Loucy (cell line): ENCODE measurements at regions not wholly inside any gene's neighbourhood (a gene's known extent, or its start where the extent isn't known, plus 50 kb on each side); places are given as distances from the start of the nearest gene placed in this dataset.

ENCODE experiments used
- H2AFZ ChIP-seq: fragments of 200-600 bp; sonication (generic); 2 replicates; pipeline ENCODE4 v1.6.0; 2016; ENCODE audit warnings: antibody characterized with exemption, mild to moderate bottlenecking, low read length, moderate library complexity
- H3F3A ChIP-seq: fragments of 200-600 bp; 2 replicates; pipeline ENCODE4 v1.6.0; 2016; ENCODE audit warnings: antibody characterized with exemption, low read depth, mild to moderate bottlenecking
- H3K27me3 ChIP-seq: fragments of 200-600 bp; sonication (generic); 2 replicates; pipeline ENCODE4 v1.6.1; 2014; ENCODE audit warnings: low read length, mild to moderate bottlenecking; ENCODE audit not compliant: insufficient read depth, poor library complexity, severe bottlenecking
- H3K36me3 ChIP-seq: fragments of 200-600 bp; sonication (generic); 2 replicates; pipeline ENCODE4 v1.6.1; 2016; ENCODE audit warnings: low read length; ENCODE audit not compliant: insufficient read depth
- H3K4me1 ChIP-seq: fragments of 200-600 bp; sonication (generic); 2 replicates; pipeline ENCODE4 v1.5.1; 2014; ENCODE audit warnings: low read length, mild to moderate bottlenecking; ENCODE audit not compliant: insufficient read depth, poor library complexity, severe bottlenecking
- H3K4me2 ChIP-seq: fragments of 200-600 bp; sonication (generic); 2 replicates; pipeline ENCODE4 v1.6.0; 2014; ENCODE audit warnings: antibody characterized with exemption, low read length, low read depth, mild to moderate bottlenecking; ENCODE audit not compliant: poor library complexity, severe bottlenecking
- H3K4me3 ChIP-seq: fragments of 200-600 bp; sonication (generic); 2 replicates; pipeline ENCODE4 v1.5.1; 2014; ENCODE audit warnings: low read length, mild to moderate bottlenecking, mixed read lengths; ENCODE audit not compliant: poor library complexity, severe bottlenecking
- H3K79me2 ChIP-seq: fragments of 200-600 bp; sonication (generic); 2 replicates; pipeline ENCODE4 v1.6.1; 2014; ENCODE audit warnings: low read length; ENCODE audit not compliant: insufficient read depth
- H3K9ac ChIP-seq: fragments of 200-600 bp; sonication (generic); 2 replicates; pipeline ENCODE4 v1.6.0; 2014; ENCODE audit warnings: mild to moderate bottlenecking, low read depth, low read length, moderate library complexity; ENCODE audit not compliant: poor library complexity, severe bottlenecking
- H3K9me2 ChIP-seq: fragments of 200-600 bp; sonication (generic); replicated peaks from 2 replicates; pipeline ENCODE4 v1.6.1; 2016; ENCODE audit warnings: low read depth, low read length, mixed read lengths
- H3K9me3 ChIP-seq: fragments of 200-600 bp; sonication (generic); 2 replicates; pipeline ENCODE4 v1.6.1; 2014; ENCODE audit warnings: mild to moderate bottlenecking, antibody characterized with exemption, low read length, low read depth; ENCODE audit not compliant: insufficient read depth
- H4K20me1 ChIP-seq: fragments of 200-600 bp; sonication (generic); 2 replicates; pipeline ENCODE4 v1.6.0; 2014; ENCODE audit warnings: antibody characterized with exemption, low read length, mild to moderate bottlenecking; ENCODE audit not compliant: insufficient read depth, poor library complexity, severe bottlenecking
- CTCF ChIP-seq: fragments of 200-600 bp; sonication (generic); conservative IDR thresholded peaks from 2 replicates; pipeline ENCODE4 v1.5.1; 2014; ENCODE audit warnings: mild to moderate bottlenecking, antibody characterized with exemption, low read length
- EZH2phosphoT487 ChIP-seq: fragments of 200-600 bp; IDR thresholded peaks from 2 replicates; pipeline ENCODE4 v1.6.1; 2018; ENCODE audit warnings: antibody characterized with exemption, mild to moderate bottlenecking, moderate library complexity, borderline replicate concordance

GRCh38 chr15:70220490-70221096 is 122.9 kb upstream of the TLE3 start:
- no peak overlapping the region for H3K9ac ChIP-seq
- no peaks in the 10 kb centered on the region for H3K36me3 ChIP-seq
- no peaks in the 10 kb centered on the region for H4K20me1 ChIP-seq
- TF ChIP-seq CTCF (no peak), EZH2phosphoT487 (no peak)
- no peaks in the 10 kb centered on the region for H3K9me3 ChIP-seq
- H3K4me1 ChIP-seq, result peaks cover 20% of the 10 kb centered on the region
- H3K4me3 ChIP-seq, result no peak overlapping the region
- H3K9me2 ChIP-seq, result no peaks in the 10 kb centered on the region
- H3K79me2 ChIP-seq, result no peaks in the 10 kb centered on the region
- no peak overlapping the region for H2AFZ ChIP-seq
- no peaks in the 10 kb centered on the region for H3F3A ChIP-seq
- H3K4me2 ChIP-seq, result no peak overlapping the region
- no peaks in the 10 kb centered on the region for H3K27me3 ChIP-seq

DNA sequence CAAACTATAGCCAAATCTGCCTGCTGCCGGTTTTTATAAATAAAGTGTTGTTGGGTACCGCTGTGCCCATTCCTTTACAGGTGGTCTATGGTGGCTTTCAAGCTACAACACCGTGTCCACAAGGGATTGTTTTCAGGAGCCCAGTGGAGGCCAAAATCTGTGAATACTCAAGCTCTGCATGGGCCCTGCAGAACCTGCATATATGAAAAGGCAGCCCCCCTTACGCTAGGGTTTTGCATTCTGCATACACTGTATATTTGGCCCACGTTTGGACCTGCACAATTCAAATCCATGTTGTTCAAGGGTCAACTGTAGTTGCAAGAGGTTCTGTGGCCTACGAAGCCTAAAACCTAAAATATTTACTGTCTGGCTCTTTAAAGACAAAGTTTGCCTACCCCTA is 122.2 kb upstream of the TLE3 start:
- Histone ChIP-seq H3K4me2 (peak overlapping the region; percentile 38), H3K9ac (peak overlapping the region; percentile 47), H3F3A (no peaks in the 10 kb centered on the region), H3K9me2 (no peaks in the 10 kb centered on the region), H2AFZ (peak overlapping the region; percentile 47; the same call in 1 of the 2 replicates), H3K79me2 (no peaks in the 10 kb centered on the region), H3K9me3 (no peaks in the 10 kb centered on the region), H4K20me1 (no peaks in the 10 kb centered on the region), H3K4me1 (peaks cover 20% of the 10 kb centered on the region), H3K27me3 (no peaks in the 10 kb centered on the region), H3K4me3 (no peak overlapping the region), H3K36me3 (no peaks in the 10 kb centered on the region)
- no peak for TF ChIP-seq EZH2phosphoT487

DNA sequence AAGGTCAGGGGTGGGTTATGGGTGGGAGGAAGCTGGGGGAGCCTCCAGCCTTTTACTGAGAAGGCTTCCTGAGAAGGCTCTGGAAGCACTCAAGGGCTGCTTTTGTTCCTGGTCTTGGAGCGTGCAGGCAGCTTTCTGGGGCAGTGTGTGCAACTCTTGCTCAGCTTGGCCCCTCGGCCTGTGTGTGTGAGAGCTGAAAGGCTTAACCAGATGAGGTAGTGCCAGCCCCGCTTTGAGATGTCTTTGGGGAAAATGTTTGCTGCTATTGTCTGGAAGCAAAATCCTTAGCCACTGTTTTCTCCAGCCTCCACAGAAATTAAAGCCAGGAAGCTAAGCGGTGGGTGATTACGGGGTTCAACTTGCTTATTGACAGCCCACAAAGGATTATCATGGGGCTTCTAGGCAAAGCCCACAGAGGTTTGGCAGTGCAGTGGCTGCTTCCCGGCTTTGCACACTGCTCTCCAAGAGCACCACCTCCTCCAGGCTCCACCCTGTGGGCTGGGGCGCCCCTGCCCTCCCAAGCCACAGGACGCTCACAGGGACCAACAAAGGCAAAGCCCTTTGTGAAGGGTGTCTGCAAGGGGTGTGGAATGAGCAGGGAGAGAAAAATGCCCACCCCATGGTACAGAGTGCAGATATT is 121.7 kb upstream of the TLE3 start:
- no peak for TF ChIP-seq CTCF
- no peak for TF ChIP-seq EZH2phosphoT487
- peak overlapping the region; percentile 47 for H2AFZ ChIP-seq

More for the DNA sequence above, 121.7 kb upstream of the TLE3 start:
- Histone ChIP-seq H3K79me2 (no peaks in the 10 kb centered on the region), H3K36me3 (no peaks in the 10 kb centered on the region), H4K20me1 (no peaks in the 10 kb centered on the region), H3K27me3 (no peaks in the 10 kb centered on the region), H3K9me3 (no peaks in the 10 kb centered on the region), H3K4me3 (no peak overlapping the region), H3K4me2 (peak overlapping the region; percentile 38), H3K9ac (peak overlapping the region; percentile 47), H3K4me1 (peaks cover 20% of the 10 kb centered on the region), H3F3A (no peaks in the 10 kb centered on the region), H3K9me2 (no peaks in the 10 kb centered on the region)
